ENCODE measurements at regions not wholly inside any gene's neighbourhood (a gene's known extent, or its start where the extent isn't known, plus 50 kb on each side); places are given as distances from the start of the nearest gene placed in this dataset.

DNA sequence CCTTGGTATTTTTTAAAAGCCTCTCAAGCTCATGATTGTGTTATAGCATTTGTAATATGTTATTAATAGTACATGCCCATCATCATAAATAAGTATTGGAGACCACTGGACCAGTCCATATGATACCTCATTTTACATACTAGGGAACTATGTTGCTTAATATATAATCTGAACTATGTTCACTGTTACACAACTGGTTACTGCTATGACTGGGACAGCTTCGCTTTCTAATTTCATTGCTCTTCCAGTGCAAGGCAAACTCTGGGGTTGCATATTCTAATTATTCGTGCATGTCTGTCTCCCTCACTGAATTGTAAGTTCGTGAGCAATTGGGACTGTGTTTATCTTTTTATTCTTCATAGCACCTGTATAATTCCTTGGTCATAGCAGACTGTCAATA is 330.5 kb downstream of the RAPGEF2 start:
- peak overlapping the region; percentile 80 for H3K27ac Mint-ChIP-seq (ENCODE audit: low read depth, unreplicated experiment)
- intact Hi-C loops (cut with micrococcal nuclease) = no loop called here
- CTCF ChIA-PET = interaction anchor here (0.7 kb wide), 1 partner anchor 320 kb away, joined by 3 read pairs; no protein-coding TSS in a partner anchor
- peaks cover 17% of the 10 kb centered on the region for H3K4me1 Mint-ChIP-seq (ENCODE audit: insufficient read depth, unreplicated experiment)
- POLR2A ChIA-PET = interaction anchor here (0.6 kb wide), 1 partner anchor 73 kb away, joined by 4 read pairs; no protein-coding TSS in a partner anchor
- H3K9me3 Mint-ChIP-seq (ENCODE audit: unreplicated experiment) = no peaks in the 10 kb centered on the region
- no peak overlapping the region for H3K4me3 Mint-ChIP-seq (ENCODE audit: unreplicated experiment)
- no peak for DNase-seq (ENCODE audit: unreplicated experiment)
- H3K27me3 Mint-ChIP-seq (ENCODE audit: insufficient read depth, unreplicated experiment) = no peaks in the 10 kb centered on the region
- no peaks in the 10 kb centered on the region for H3K36me3 Mint-ChIP-seq (ENCODE audit: insufficient read depth, unreplicated experiment)
- BruUV-seq (replicated peaks) = no TSS peak
- no peak for TF ChIP-seq CTCF (IDR thresholded peaks at IDR 0.05; ENCODE audit: unreplicated experiment)

- Mint-ChIP-seq H3K4me1 (ENCODE audit: insufficient read depth, unreplicated experiment) (peaks cover 17% of the 10 kb centered on the region), H3K36me3 (ENCODE audit: insufficient read depth, unreplicated experiment) (no peaks in the 10 kb centered on the region), H3K27me3 (ENCODE audit: insufficient read depth, unreplicated experiment) (no peaks in the 10 kb centered on the region), H3K27ac (ENCODE audit: low read depth, unreplicated experiment) (peak overlapping the region; percentile 80), H3K9me3 (ENCODE audit: unreplicated experiment) (no peaks in the 10 kb centered on the region), H3K4me3 (ENCODE audit: unreplicated experiment) (peak overlapping the region; percentile 7)
- no TSS peak for BruUV-seq (replicated peaks)
- POLR2A ChIA-PET = interaction anchor here (0.8 to 1.8 kb wide), 10 partner anchors 9 to 206 kb away, joined by 3 to 14 read pairs (median 3); no protein-coding TSS in a partner anchor
- DNase-seq (ENCODE audit: unreplicated experiment) = peak; percentile 53
- intact Hi-C loops (cut with micrococcal nuclease) = no loop called here
- no peak for TF ChIP-seq CTCF (IDR thresholded peaks at IDR 0.05; ENCODE audit: unreplicated experiment)
- CTCF ChIA-PET = interaction anchor here (0.8 to 0.9 kb wide), 2 partner anchors 21 to 231 kb away, joined by 3 read pairs; no protein-coding TSS in a partner anchor
Observed at GRCh38 chr4:159434114-159434870, 331.4 kb downstream of the RAPGEF2 start.

DNA sequence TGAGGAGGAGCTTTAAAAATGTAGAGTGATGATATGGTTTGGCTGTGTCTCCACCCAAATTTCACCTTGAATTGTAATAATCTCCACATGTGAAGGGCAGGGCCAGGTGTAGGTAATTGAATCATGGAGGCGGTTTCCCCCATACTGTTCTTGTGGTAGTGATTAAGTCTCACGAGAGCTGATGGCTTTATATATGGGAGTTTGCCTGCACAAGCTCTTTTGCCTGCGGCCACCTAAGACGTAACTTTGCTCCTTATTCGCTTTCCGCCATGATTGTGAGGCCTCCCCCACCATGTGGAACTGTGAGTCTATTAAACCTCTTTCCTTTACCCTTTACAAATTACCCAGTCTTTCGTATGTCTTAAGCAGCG is 332.0 kb downstream of the RAPGEF2 start:
- no peak for TF ChIP-seq CTCF (IDR thresholded peaks at IDR 0.05; ENCODE audit: unreplicated experiment)
- peaks cover 17% of the 10 kb centered on the region for H3K4me1 Mint-ChIP-seq (ENCODE audit: insufficient read depth, unreplicated experiment)
- intact Hi-C loops (cut with micrococcal nuclease) = no loop called here
- no peaks in the 10 kb centered on the region for H3K27me3 Mint-ChIP-seq (ENCODE audit: insufficient read depth, unreplicated experiment)
- H3K36me3 Mint-ChIP-seq (ENCODE audit: insufficient read depth, unreplicated experiment) = no peaks in the 10 kb centered on the region
- peak overlapping the region; percentile 7 for H3K4me3 Mint-ChIP-seq (ENCODE audit: unreplicated experiment)
- ChIA-PET POLR2A (interaction anchor here (0.8 to 1.8 kb wide), 10 partner anchors 9 to 207 kb away, joined by 3 to 14 read pairs (median 3); no protein-coding TSS in a partner anchor), CTCF (interaction anchor here (0.8 to 0.9 kb wide), 2 partner anchors 20 to 231 kb away, joined by 3 read pairs; no protein-coding TSS in a partner anchor)
- no TSS peak for BruUV-seq (replicated peaks)
- no peaks in the 10 kb centered on the region for H3K9me3 Mint-ChIP-seq (ENCODE audit: unreplicated experiment)
- DNase-seq (ENCODE audit: unreplicated experiment) = no peak
- peak overlapping the region; percentile 80 for H3K27ac Mint-ChIP-seq (ENCODE audit: low read depth, unreplicated experiment)

- intact Hi-C loops (cut with micrococcal nuclease) = no loop called here
- POLR2A ChIA-PET = interaction anchor here (0.5 to 1.8 kb wide), 4 partner anchors 14 to 208 kb away, joined by 3 to 14 read pairs (median 4); no protein-coding TSS in a partner anchor
- no peak overlapping the region for H3K4me3 Mint-ChIP-seq (ENCODE audit: unreplicated experiment)
- no peak for DNase-seq (ENCODE audit: unreplicated experiment)
- BruUV-seq (replicated peaks) = no TSS peak
- CTCF ChIA-PET = interaction anchor here (0.6 kb wide), 1 partner anchor 94 kb away, joined by 3 read pairs; no protein-coding TSS in a partner anchor
- peaks cover 3% of the 10 kb centered on the region for H3K36me3 Mint-ChIP-seq (ENCODE audit: insufficient read depth, unreplicated experiment)
- H3K4me1 Mint-ChIP-seq (ENCODE audit: insufficient read depth, unreplicated experiment) = peaks cover 17% of the 10 kb centered on the region
- peak overlapping the region; percentile 80 for H3K27ac Mint-ChIP-seq (ENCODE audit: low read depth, unreplicated experiment)
- H3K27me3 Mint-ChIP-seq (ENCODE audit: insufficient read depth, unreplicated experiment) = no peaks in the 10 kb centered on the region
- no peak for TF ChIP-seq CTCF (IDR thresholded peaks at IDR 0.05; ENCODE audit: unreplicated experiment)
- H3K9me3 Mint-ChIP-seq (ENCODE audit: unreplicated experiment) = no peaks in the 10 kb centered on the region
Observed at GRCh38 chr4:159435561-159436023, 332.7 kb downstream of the RAPGEF2 start.
